Skeletal muscle cell (primary cell): ENCODE measurements at regions not wholly inside any gene's neighbourhood (a gene's known extent, or its start where the extent isn't known, plus 50 kb on each side); places are given as distances from the start of the nearest gene placed in this dataset.
A peak's percentile ranks its signal among the peaks of the same experiment; 100 is the strongest.

Source experiments
- DNase-seq: peaks from one replicate; pipeline ENCODE4 v3.0.0-alpha.2; 2010; ENCODE audit warnings: low read depth
- H3K4me3 ChIP-seq: 2 replicates; pipeline ENCODE4 v1.5.1; 2011; ENCODE audit warnings: low read depth, mild to moderate bottlenecking, control low read depth, low read length, moderate library complexity

GRCh38 chr11:15704556-15704955 is 589.8 kb downstream of the INSC start:
- H3K4me3 ChIP-seq: no peak overlapping the region
- no peak for DNase-seq

GRCh38 chr11:15705891-15706290 is 591.2 kb downstream of the INSC start:
- DNase-seq: no peak

GRCh38 chr11:15707194-15707593 is 592.5 kb downstream of the INSC start:
- no peak for DNase-seq
- no peak overlapping the region for H3K4me3 ChIP-seq

More at GRCh38 chr11:15705891-15706290, 591.2 kb downstream of the INSC start:
- H3K4me3 ChIP-seq: no peak overlapping the region

GRCh38 chr11:15707971-15708370 is 593.2 kb downstream of the INSC start:
- DNase-seq: no peak
- no peak overlapping the region for H3K4me3 ChIP-seq

GRCh38 chr11:15710580-15711275 is 596.0 kb downstream of the INSC start:
- DNase-seq: no peak
- H3K4me3 ChIP-seq: no peak overlapping the region

- DNase-seq: no peak
- no peak overlapping the region for H3K4me3 ChIP-seq
Observed at GRCh38 chr11:15711311-15711710, 596.6 kb downstream of the INSC start.

- H3K4me3 ChIP-seq: no peak overlapping the region
- no peak for DNase-seq
Observed at GRCh38 chr11:15714641-15715399, 600.1 kb downstream of the INSC start.

- no peak overlapping the region for H3K4me3 ChIP-seq
- DNase-seq: no peak
Observed at GRCh38 chr11:15716550-15716949, 601.8 kb downstream of the INSC start.

GRCh38 chr11:15720460-15720859 is 605.7 kb downstream of the INSC start:
- DNase-seq: peak; percentile 23
- no peak overlapping the region for H3K4me3 ChIP-seq

GRCh38 chr11:15723966-15724365 is 609.2 kb downstream of the INSC start:
- no peak overlapping the region for H3K4me3 ChIP-seq
- no peak for DNase-seq

GRCh38 chr11:15724601-15725000 is 609.9 kb downstream of the INSC start:
- no peak overlapping the region for H3K4me3 ChIP-seq
- DNase-seq: no peak

- DNase-seq: no peak
- no peak overlapping the region for H3K4me3 ChIP-seq
Observed at GRCh38 chr11:15725246-15725645, 610.5 kb downstream of the INSC start.

GRCh38 chr11:15726221-15726746 is 611.6 kb downstream of the INSC start:
- no peak for DNase-seq
- no peak overlapping the region for H3K4me3 ChIP-seq

GRCh38 chr11:15726893-15727519 is 612.3 kb downstream of the INSC start:
- H3K4me3 ChIP-seq: no peak overlapping the region
- no peak for DNase-seq

- DNase-seq: no peak
- no peak overlapping the region for H3K4me3 ChIP-seq
Observed at GRCh38 chr11:15727520-15727914, 612.8 kb downstream of the INSC start.

- no peak overlapping the region for H3K4me3 ChIP-seq
- no peak for DNase-seq
Observed at GRCh38 chr11:15728207-15728606, 613.5 kb downstream of the INSC start.

- H3K4me3 ChIP-seq: no peak overlapping the region
- no peak for DNase-seq
Observed at GRCh38 chr11:15730263-15730994, 615.7 kb downstream of the INSC start.

GRCh38 chr11:15730995-15731385 is 616.3 kb downstream of the INSC start:
- no peak for DNase-seq
- H3K4me3 ChIP-seq: no peak overlapping the region

- DNase-seq: no peak
- H3K4me3 ChIP-seq: no peak overlapping the region
Observed at GRCh38 chr11:15735706-15736105, 620.6 kb downstream of the SOX6 start.

GRCh38 chr11:15737320-15737719 is 619.0 kb downstream of the SOX6 start:
- no peak overlapping the region for H3K4me3 ChIP-seq
- no peak for DNase-seq
